WTC11 (cell line): ENCODE measurements at regions not wholly inside any gene's neighbourhood (a gene's known extent, or its start where the extent isn't known, plus 50 kb on each side); places are given as distances from the start of the nearest gene placed in this dataset.

Experiments
- ATAC-seq: fragments of 200-7000 bp; cut with Tn5 transposase; 2 replicates; pipeline ENCODE4 v1.10.0; 2021; ENCODE audit warnings: mild to moderate bottlenecking, moderate library complexity
- CTCF ChIA-PET: fragments of 300-600 bp; sonication (Branson Sonifier 250); formaldehyde crosslinking; loops from one replicate; lab custom pipeline; 2021; ENCODE audit warnings: antibody characterized with exemption; lab: Charles Lee
- POLR2A ChIA-PET: fragments of 350-600 bp; sonication (Branson Sonifier 250); formaldehyde crosslinking; loops from one replicate; lab custom pipeline; 2021; ENCODE audit warnings: antibody characterized with exemption; lab: Charles Lee
- DNase-seq: peaks from one replicate; pipeline ENCODE4 v3.0.0; 2021; ENCODE audit warnings: low spot score
- H3K27ac Mint-ChIP-seq: 2 replicates; pipeline ENCODE4 v1.8.0; 2021; ENCODE audit warnings: mixed read lengths
- H3K27me3 Mint-ChIP-seq: 2 replicates; pipeline ENCODE4 v1.8.0; 2021; ENCODE audit warnings: low read depth, mild to moderate bottlenecking, moderate library complexity, mixed read lengths
- H3K36me3 Mint-ChIP-seq: 2 replicates; pipeline ENCODE4 v1.8.0; 2021; ENCODE audit warnings: mixed read lengths
- H3K4me1 Mint-ChIP-seq: 2 replicates; pipeline ENCODE4 v1.8.0; 2022; ENCODE audit warnings: mixed read lengths
- H3K4me3 Mint-ChIP-seq: 2 replicates; pipeline ENCODE4 v1.8.0; 2021; ENCODE audit warnings: mild to moderate bottlenecking, moderate library complexity, mixed read lengths
- H3K9me3 Mint-ChIP-seq: 2 replicates; pipeline ENCODE4 v1.8.0; 2021; ENCODE audit warnings: mixed read lengths
- ATF1 ChIP-seq: sonication (generic); formaldehyde crosslinking; IDR thresholded peaks from 2 replicates; pipeline ENCODE4 v1.8.1; 2023; ENCODE audit warnings: mild to moderate bottlenecking, moderate library complexity, missing genetic modification reagents
- CREM ChIP-seq: sonication (generic); formaldehyde crosslinking; IDR thresholded peaks from 2 replicates; pipeline ENCODE4 v1.8.1; 2022; ENCODE audit warnings: mild to moderate bottlenecking, missing genetic modification reagents, moderate library complexity
- ESRRA ChIP-seq: sonication (generic); formaldehyde crosslinking; IDR thresholded peaks from 2 replicates; pipeline ENCODE4 v1.8.1; 2022; ENCODE audit warnings: mild to moderate bottlenecking, missing genetic modification reagents, borderline replicate concordance
- FOXJ3 ChIP-seq: sonication (generic); formaldehyde crosslinking; IDR thresholded peaks from 2 replicates; pipeline ENCODE4 v1.9.0; 2021; ENCODE audit warnings: missing genetic modification reagents, mild to moderate bottlenecking, borderline replicate concordance
- FOXP1 ChIP-seq: sonication (generic); formaldehyde crosslinking; IDR thresholded peaks from 2 replicates; pipeline ENCODE4 v1.8.0; 2022; ENCODE audit warnings: missing genetic modification reagents, mild to moderate bottlenecking, moderate library complexity, borderline replicate concordance
- GABPB1 ChIP-seq: sonication (generic); formaldehyde crosslinking; IDR thresholded peaks from 2 replicates; pipeline ENCODE4 v1.8.1; 2023; ENCODE audit warnings: mild to moderate bottlenecking, missing genetic modification reagents
- HMGA2 ChIP-seq: fragments of 250-450 bp; sonication (Bioruptor Pico); IDR thresholded peaks from 2 replicates; pipeline ENCODE4 v1.4.0; 2021; ENCODE audit warnings: mild to moderate bottlenecking, moderate library complexity
- IRF2 ChIP-seq: sonication (generic); formaldehyde crosslinking; IDR thresholded peaks from 2 replicates; pipeline ENCODE4 v1.8.0; 2022; ENCODE audit warnings: low read depth, missing genetic modification reagents, borderline replicate concordance
- MXD4 ChIP-seq: fragments of 250-450 bp; sonication (Bioruptor Pico); IDR thresholded peaks from 2 replicates; pipeline ENCODE4 v1.8.0; 2021; ENCODE audit warnings: mild to moderate bottlenecking, moderate library complexity, borderline replicate concordance
- NFATC4 ChIP-seq: fragments of 250-450 bp; sonication (Bioruptor Pico); IDR thresholded peaks from 2 replicates; pipeline ENCODE4 v1.9.0; 2021; ENCODE audit warnings: mild to moderate bottlenecking
- NR2C2 ChIP-seq: sonication (generic); formaldehyde crosslinking; IDR thresholded peaks from 2 replicates; pipeline ENCODE4 v1.8.0; 2022; ENCODE audit warnings: mild to moderate bottlenecking, missing genetic modification reagents
- PRRX2 ChIP-seq: fragments of 250-450 bp; sonication (Bioruptor Pico); IDR thresholded peaks from 2 replicates; pipeline ENCODE4 v1.8.0; 2021; ENCODE audit warnings: mild to moderate bottlenecking
- RELA ChIP-seq: sonication (generic); formaldehyde crosslinking; IDR thresholded peaks from 2 replicates; pipeline ENCODE4 v1.8.1; 2022; ENCODE audit warnings: missing genetic modification reagents, mild to moderate bottlenecking, borderline replicate concordance
- RORB ChIP-seq: fragments of 250-450 bp; sonication (Bioruptor Pico); IDR thresholded peaks from 2 replicates; pipeline ENCODE4 v1.9.0; 2021; ENCODE audit warnings: mild to moderate bottlenecking
- SMAD4 ChIP-seq: sonication (generic); formaldehyde crosslinking; IDR thresholded peaks from 2 replicates; pipeline ENCODE4 v1.8.0; 2022; ENCODE audit warnings: mild to moderate bottlenecking, missing genetic modification reagents
- TEAD1 ChIP-seq: sonication (generic); formaldehyde crosslinking; IDR thresholded peaks from 2 replicates; pipeline ENCODE4 v1.8.0; 2022; ENCODE audit warnings: mild to moderate bottlenecking, missing genetic modification reagents
- ZNF121 ChIP-seq: sonication (generic); formaldehyde crosslinking; IDR thresholded peaks from 2 replicates; pipeline ENCODE4 v1.8.0; 2023; ENCODE audit warnings: missing genetic modification reagents
- ZNF138 ChIP-seq: sonication (generic); formaldehyde crosslinking; conservative IDR thresholded peaks from 2 replicates; pipeline ENCODE4 v1.8.1; 2022; ENCODE audit warnings: mild to moderate bottlenecking, moderate library complexity, missing genetic modification reagents
- ZNF219 ChIP-seq: sonication (generic); formaldehyde crosslinking; IDR thresholded peaks from 2 replicates; pipeline ENCODE4 v1.8.0; 2023; ENCODE audit warnings: missing genetic modification reagents, mild to moderate bottlenecking, borderline replicate concordance
- ZNF396 ChIP-seq: fragments of 250-450 bp; sonication (Bioruptor Pico); IDR thresholded peaks from 2 replicates; pipeline ENCODE4 v1.8.0; 2021; ENCODE audit warnings: mild to moderate bottlenecking, moderate library complexity, borderline replicate concordance
- ZNF671 ChIP-seq: fragments of 250-450 bp; sonication (Bioruptor Pico); IDR thresholded peaks from 2 replicates; pipeline ENCODE4 v1.8.0; 2021; ENCODE audit warnings: mild to moderate bottlenecking
- TF ChIP-seq, protein P1 (sequence below): sonication (generic); formaldehyde crosslinking; IDR thresholded peaks from 2 replicates; pipeline ENCODE4 v1.8.0; 2022; ENCODE audit warnings: mild to moderate bottlenecking, missing genetic modification reagents
- TF ChIP-seq, protein P2 (sequence below): sonication (generic); formaldehyde crosslinking; IDR thresholded peaks from 2 replicates; pipeline ENCODE4 v1.8.1; 2023; ENCODE audit warnings: mild to moderate bottlenecking, missing genetic modification reagents
- TF ChIP-seq, protein P3 (sequence below): sonication (generic); formaldehyde crosslinking; IDR thresholded peaks from 2 replicates; pipeline ENCODE4 v1.8.1; 2022; ENCODE audit warnings: low read depth, mild to moderate bottlenecking, moderate library complexity, missing genetic modification reagents, borderline replicate concordance
- TF ChIP-seq, protein P4 (sequence below): sonication (generic); formaldehyde crosslinking; IDR thresholded peaks from 2 replicates; pipeline ENCODE4 v1.8.0; 2023; ENCODE audit warnings: missing genetic modification reagents
- TF ChIP-seq, protein P5 (sequence below): fragments of 250-450 bp; sonication (Bioruptor Pico); IDR thresholded peaks from 2 replicates; pipeline ENCODE4 v2.1.2; 2022; ENCODE audit warnings: mild to moderate bottlenecking, moderate library complexity
- TF ChIP-seq, protein P6 (sequence below): fragments of 250-450 bp; sonication (Bioruptor Pico); IDR thresholded peaks from 2 replicates; pipeline ENCODE4 v1.9.0; 2021; ENCODE audit warnings: mild to moderate bottlenecking
- TF ChIP-seq, protein P7 (sequence below): fragments of 200-600 bp; IDR thresholded peaks from 2 replicates; pipeline ENCODE4 v1.8.0; 2022; ENCODE audit warnings: antibody characterized with exemption

DNA sequence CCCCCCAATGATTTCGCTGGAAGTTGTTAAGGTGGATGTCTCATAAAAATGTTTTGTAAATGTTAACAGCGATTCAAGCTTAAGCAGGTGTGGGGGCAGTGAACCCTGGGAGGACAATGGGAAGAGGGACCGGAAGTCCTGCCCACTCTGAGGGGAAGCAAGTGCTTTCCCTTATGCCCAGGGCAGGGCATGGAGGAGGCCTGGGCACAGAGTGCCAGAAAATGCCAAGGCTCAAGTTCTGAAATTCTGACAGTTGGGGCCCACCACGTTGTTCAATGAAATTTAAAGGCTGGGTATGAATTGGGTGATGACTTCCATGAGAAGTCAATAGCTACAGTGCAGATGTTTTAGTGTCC is 132.7 kb upstream of the SALL4 start:
- peaks cover 17% of the 10 kb centered on the region for H3K4me1 Mint-ChIP-seq
- H3K27ac Mint-ChIP-seq = peak overlapping the region; percentile 8; the same call in 1 of the 2 replicates
- no peak for DNase-seq
- H3K4me3 Mint-ChIP-seq = no peak overlapping the region
- CTCF ChIA-PET = interaction anchor here (0.6 kb wide), 1 partner anchor 1785 kb away, joined by 3 read pairs; no protein-coding TSS in a partner anchor
- no peak for ATAC-seq
- TF ChIP-seq NR2C2 (CRISPR knock-in tag) (no peak), TEAD1 (no peak), RELA (no peak), ZNF396 (no peak), CREM (CRISPR knock-in tag) (no peak), GABPB1 (CRISPR knock-in tag) (no peak), PRRX2 (CRISPR knock-in tag) (no peak), ZNF138 (CRISPR knock-in tag) (no peak), ATF1 (no peak), FOXJ3 (CRISPR knock-in tag) (no peak), IRF2 (no peak), NFATC4 (CRISPR knock-in tag) (no peak), SMAD4 (no peak), FOXP1 (CRISPR knock-in tag) (no peak)
- TF ChIP-seq, protein P1, sequence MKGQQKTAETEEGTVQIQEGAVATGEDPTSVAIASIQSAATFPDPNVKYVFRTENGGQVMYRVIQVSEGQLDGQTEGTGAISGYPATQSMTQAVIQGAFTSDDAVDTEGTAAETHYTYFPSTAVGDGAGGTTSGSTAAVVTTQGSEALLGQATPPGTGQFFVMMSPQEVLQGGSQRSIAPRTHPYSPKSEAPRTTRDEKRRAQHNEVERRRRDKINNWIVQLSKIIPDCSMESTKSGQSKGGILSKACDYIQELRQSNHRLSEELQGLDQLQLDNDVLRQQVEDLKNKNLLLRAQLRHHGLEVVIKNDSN (CRISPR knock-in tag) = no peak
- TF ChIP-seq, protein P2, sequence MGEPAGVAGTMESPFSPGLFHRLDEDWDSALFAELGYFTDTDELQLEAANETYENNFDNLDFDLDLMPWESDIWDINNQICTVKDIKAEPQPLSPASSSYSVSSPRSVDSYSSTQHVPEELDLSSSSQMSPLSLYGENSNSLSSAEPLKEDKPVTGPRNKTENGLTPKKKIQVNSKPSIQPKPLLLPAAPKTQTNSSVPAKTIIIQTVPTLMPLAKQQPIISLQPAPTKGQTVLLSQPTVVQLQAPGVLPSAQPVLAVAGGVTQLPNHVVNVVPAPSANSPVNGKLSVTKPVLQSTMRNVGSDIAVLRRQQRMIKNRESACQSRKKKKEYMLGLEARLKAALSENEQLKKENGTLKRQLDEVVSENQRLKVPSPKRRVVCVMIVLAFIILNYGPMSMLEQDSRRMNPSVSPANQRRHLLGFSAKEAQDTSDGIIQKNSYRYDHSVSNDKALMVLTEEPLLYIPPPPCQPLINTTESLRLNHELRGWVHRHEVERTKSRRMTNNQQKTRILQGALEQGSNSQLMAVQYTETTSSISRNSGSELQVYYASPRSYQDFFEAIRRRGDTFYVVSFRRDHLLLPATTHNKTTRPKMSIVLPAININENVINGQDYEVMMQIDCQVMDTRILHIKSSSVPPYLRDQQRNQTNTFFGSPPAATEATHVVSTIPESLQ (CRISPR knock-in tag) = no peak
- TF ChIP-seq, protein P3, sequence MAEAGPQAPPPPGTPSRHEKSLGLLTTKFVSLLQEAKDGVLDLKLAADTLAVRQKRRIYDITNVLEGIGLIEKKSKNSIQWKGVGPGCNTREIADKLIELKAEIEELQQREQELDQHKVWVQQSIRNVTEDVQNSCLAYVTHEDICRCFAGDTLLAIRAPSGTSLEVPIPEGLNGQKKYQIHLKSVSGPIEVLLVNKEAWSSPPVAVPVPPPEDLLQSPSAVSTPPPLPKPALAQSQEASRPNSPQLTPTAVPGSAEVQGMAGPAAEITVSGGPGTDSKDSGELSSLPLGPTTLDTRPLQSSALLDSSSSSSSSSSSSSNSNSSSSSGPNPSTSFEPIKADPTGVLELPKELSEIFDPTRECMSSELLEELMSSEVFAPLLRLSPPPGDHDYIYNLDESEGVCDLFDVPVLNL = no peak
- TF ChIP-seq, protein P4, sequence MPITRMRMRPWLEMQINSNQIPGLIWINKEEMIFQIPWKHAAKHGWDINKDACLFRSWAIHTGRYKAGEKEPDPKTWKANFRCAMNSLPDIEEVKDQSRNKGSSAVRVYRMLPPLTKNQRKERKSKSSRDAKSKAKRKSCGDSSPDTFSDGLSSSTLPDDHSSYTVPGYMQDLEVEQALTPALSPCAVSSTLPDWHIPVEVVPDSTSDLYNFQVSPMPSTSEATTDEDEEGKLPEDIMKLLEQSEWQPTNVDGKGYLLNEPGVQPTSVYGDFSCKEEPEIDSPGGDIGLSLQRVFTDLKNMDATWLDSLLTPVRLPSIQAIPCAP = no peak
- TF ChIP-seq, protein P5, sequence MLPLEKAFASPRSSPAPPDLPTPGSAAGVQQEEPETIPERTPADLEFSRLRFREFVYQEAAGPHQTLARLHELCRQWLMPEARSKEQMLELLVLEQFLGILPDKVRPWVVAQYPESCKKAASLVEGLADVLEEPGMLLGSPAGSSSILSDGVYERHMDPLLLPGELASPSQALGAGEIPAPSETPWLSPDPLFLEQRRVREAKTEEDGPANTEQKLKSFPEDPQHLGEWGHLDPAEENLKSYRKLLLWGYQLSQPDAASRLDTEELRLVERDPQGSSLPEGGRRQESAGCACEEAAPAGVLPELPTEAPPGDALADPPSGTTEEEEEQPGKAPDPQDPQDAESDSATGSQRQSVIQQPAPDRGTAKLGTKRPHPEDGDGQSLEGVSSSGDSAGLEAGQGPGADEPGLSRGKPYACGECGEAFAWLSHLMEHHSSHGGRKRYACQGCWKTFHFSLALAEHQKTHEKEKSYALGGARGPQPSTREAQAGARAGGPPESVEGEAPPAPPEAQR (CRISPR knock-in tag) = no peak
- POLR2A ChIA-PET = no interaction called here
- H3K27me3 Mint-ChIP-seq = no peaks in the 10 kb centered on the region
- no peaks in the 10 kb centered on the region for H3K36me3 Mint-ChIP-seq
- H3K9me3 Mint-ChIP-seq = no peaks in the 10 kb centered on the region

DNA sequence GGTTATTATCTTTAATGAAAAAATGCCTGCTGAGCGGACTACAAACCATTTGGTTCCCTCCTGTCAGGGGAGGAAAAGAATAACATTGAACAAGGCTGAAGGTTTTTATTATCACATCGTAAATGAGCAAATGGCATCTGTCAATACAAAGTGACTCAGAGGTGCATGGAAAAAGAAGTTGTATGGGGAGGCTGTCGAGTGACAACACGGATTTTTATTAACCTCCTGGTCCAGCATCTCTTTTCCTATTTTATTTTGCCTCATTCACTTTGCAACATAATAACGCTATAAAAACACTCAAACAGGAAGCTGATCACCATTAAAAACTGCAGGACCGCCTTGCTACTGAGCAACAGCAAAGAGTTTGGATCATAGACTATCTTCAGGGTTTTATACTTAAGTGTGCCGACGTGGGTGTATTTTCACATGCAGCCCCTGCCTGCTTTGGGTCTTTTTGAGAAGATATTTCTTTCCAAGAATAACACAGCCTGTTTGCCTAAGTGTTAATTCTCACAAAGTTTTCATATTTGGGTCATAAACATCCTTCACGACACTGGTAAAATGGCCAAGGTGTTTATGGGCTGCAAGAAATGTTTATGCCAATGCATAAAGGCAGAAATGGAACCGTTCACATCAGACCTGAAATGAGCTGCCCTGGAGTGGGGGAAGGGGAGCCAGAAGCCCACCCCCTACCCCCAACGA is 132.1 kb upstream of the SALL4 start:
- Mint-ChIP-seq H3K36me3 (no peaks in the 10 kb centered on the region), H3K27ac (no peak overlapping the region; the same call in 1 of the 2 replicates), H3K4me1 (peaks cover 17% of the 10 kb centered on the region), H3K27me3 (no peaks in the 10 kb centered on the region), H3K4me3 (no peak overlapping the region), H3K9me3 (no peaks in the 10 kb centered on the region)
- ATAC-seq (no peak), DNase-seq (no peak)
- CTCF ChIA-PET = no interaction called here
- POLR2A ChIA-PET = no interaction called here
- TF ChIP-seq HMGA2 (CRISPR knock-in tag) = no peak
- TF ChIP-seq, protein P6, sequence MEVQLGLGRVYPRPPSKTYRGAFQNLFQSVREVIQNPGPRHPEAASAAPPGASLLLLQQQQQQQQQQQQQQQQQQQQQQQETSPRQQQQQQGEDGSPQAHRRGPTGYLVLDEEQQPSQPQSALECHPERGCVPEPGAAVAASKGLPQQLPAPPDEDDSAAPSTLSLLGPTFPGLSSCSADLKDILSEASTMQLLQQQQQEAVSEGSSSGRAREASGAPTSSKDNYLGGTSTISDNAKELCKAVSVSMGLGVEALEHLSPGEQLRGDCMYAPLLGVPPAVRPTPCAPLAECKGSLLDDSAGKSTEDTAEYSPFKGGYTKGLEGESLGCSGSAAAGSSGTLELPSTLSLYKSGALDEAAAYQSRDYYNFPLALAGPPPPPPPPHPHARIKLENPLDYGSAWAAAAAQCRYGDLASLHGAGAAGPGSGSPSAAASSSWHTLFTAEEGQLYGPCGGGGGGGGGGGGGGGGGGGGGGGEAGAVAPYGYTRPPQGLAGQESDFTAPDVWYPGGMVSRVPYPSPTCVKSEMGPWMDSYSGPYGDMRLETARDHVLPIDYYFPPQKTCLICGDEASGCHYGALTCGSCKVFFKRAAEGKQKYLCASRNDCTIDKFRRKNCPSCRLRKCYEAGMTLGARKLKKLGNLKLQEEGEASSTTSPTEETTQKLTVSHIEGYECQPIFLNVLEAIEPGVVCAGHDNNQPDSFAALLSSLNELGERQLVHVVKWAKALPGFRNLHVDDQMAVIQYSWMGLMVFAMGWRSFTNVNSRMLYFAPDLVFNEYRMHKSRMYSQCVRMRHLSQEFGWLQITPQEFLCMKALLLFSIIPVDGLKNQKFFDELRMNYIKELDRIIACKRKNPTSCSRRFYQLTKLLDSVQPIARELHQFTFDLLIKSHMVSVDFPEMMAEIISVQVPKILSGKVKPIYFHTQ = no peak
- TF ChIP-seq RORB (CRISPR knock-in tag) = no peak
- no peak for TF ChIP-seq FOXJ3 (CRISPR knock-in tag)
- TF ChIP-seq ZNF121 (CRISPR knock-in tag) = no peak
- no peak for TF ChIP-seq ESRRA (CRISPR knock-in tag)
- TF ChIP-seq GABPB1 (CRISPR knock-in tag) = no peak
- no peak for TF ChIP-seq ZNF219
- TF ChIP-seq, protein P7, sequence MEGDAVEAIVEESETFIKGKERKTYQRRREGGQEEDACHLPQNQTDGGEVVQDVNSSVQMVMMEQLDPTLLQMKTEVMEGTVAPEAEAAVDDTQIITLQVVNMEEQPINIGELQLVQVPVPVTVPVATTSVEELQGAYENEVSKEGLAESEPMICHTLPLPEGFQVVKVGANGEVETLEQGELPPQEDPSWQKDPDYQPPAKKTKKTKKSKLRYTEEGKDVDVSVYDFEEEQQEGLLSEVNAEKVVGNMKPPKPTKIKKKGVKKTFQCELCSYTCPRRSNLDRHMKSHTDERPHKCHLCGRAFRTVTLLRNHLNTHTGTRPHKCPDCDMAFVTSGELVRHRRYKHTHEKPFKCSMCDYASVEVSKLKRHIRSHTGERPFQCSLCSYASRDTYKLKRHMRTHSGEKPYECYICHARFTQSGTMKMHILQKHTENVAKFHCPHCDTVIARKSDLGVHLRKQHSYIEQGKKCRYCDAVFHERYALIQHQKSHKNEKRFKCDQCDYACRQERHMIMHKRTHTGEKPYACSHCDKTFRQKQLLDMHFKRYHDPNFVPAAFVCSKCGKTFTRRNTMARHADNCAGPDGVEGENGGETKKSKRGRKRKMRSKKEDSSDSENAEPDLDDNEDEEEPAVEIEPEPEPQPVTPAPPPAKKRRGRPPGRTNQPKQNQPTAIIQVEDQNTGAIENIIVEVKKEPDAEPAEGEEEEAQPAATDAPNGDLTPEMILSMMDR = no peak
- TF ChIP-seq ZNF396 = no peak
- TF ChIP-seq MXD4 (CRISPR knock-in tag) = no peak
- no peak for TF ChIP-seq ZNF671
